NAMALWA (cell line): ENCODE measurements at regions not wholly inside any gene's neighbourhood (a gene's known extent, or its start where the extent isn't known, plus 50 kb on each side); places are given as distances from the start of the nearest gene placed in this dataset.

ENCODE experiments used
- DNase-seq: peaks from one replicate; pipeline ENCODE4 v3.0.0-alpha.2; 2015; ENCODE audit warnings: low spot score

- DNase-seq, result no peak
Measured at GRCh38 chr7:15855525-15856109, 169.1 kb upstream of the MEOX2 start.

GRCh38 chr7:15854841-15855524 lies 168.5 kb upstream of the MEOX2 start:
- no peak for DNase-seq

- DNase-seq, result no peak
Measured at GRCh38 chr7:15853832-15854470, 167.5 kb upstream of the MEOX2 start.

GRCh38 chr7:15851201-15851600 lies 164.7 kb upstream of the MEOX2 start:
- no peak for DNase-seq

- DNase-seq, result no peak
Measured at GRCh38 chr7:15848901-15849300, 162.4 kb upstream of the MEOX2 start.

- DNase-seq, result no peak
Measured at GRCh38 chr7:15848362-15848761, 161.9 kb upstream of the MEOX2 start.

GRCh38 chr7:15845868-15846267 lies 159.4 kb upstream of the MEOX2 start:
- no peak for DNase-seq

GRCh38 chr7:15845461-15845860 lies 159.0 kb upstream of the MEOX2 start:
- DNase-seq, result no peak

GRCh38 chr7:15839416-15840100 lies 153.1 kb upstream of the MEOX2 start:
- no peak for DNase-seq

- no peak for DNase-seq
Measured at GRCh38 chr7:15838265-15838664, 151.8 kb upstream of the MEOX2 start.

GRCh38 chr7:15837306-15837950 lies 150.9 kb upstream of the MEOX2 start:
- no peak for DNase-seq

- DNase-seq, result no peak
Measured at GRCh38 chr7:15836651-15837050, 150.2 kb upstream of the MEOX2 start.

- no peak for DNase-seq
Measured at GRCh38 chr7:15836041-15836440, 149.6 kb upstream of the MEOX2 start.

GRCh38 chr7:15834446-15834845 lies 148.0 kb upstream of the MEOX2 start:
- no peak for DNase-seq

- DNase-seq, result no peak
Measured at GRCh38 chr7:15832996-15833395, 146.5 kb upstream of the MEOX2 start.

GRCh38 chr7:15831606-15832005 lies 145.1 kb upstream of the MEOX2 start:
- DNase-seq, result no peak

GRCh38 chr7:15829691-15830090 lies 143.2 kb upstream of the MEOX2 start:
- no peak for DNase-seq

GRCh38 chr7:15828881-15829280 lies 142.4 kb upstream of the MEOX2 start:
- DNase-seq, result no peak

- no peak for DNase-seq
Measured at GRCh38 chr7:15821484-15822427, 135.3 kb upstream of the MEOX2 start.

GRCh38 chr7:15820319-15820718 lies 133.8 kb upstream of the MEOX2 start:
- no peak for DNase-seq

- DNase-seq, result no peak
Measured at GRCh38 chr7:15816835-15817426, 130.4 kb upstream of the MEOX2 start.
